Right lobe of liver (tissue), 4 donors: ENCODE measurements at regions not wholly inside any gene's neighbourhood (a gene's known extent, or its start where the extent isn't known, plus 50 kb on each side); places are given as distances from the start of the nearest gene placed in this dataset.
"Not testable (repeated sequence)": the region's sequence is repeated elsewhere in the genome, so short reads cannot be mapped to it uniquely, and the experiment has no call there.

Experiments used
- CTCF ChIP-seq, 4 donors: fragments of 200-600 bp in 3 of 4; fragments of 450-650 bp in 1 of 4; IDR thresholded peaks; one replicate each; pipeline versions ENCODE4 v1.5.1 to v1.8.0; 2016 to 2022; ENCODE audit warnings: antibody characterized with exemption in 4 of 4, mild to moderate bottlenecking in 2 of 4
- POLR2A ChIP-seq: fragments of 450-650 bp; IDR thresholded peaks from one replicate; pipeline ENCODE4 v1.6.1; 2017; ENCODE audit warnings: antibody characterized with exemption, mild to moderate bottlenecking
- donor health status: DM: no; HTN: no; CAD: no.
- donor health status: DM: no; HTN: no; CAD: no.
- donor health status: DM: no; HTN: yes; CAD: no.

- peak in 3 of 4 donors; percentile 39 to 49 (median 47) for TF ChIP-seq CTCF (IDR thresholded peaks at IDR 0.05)
- not testable (repeated sequence) for TF ChIP-seq POLR2A
Measured at GRCh38 chr1:46876093-46876492, 65.2 kb downstream of the CYP4A11 start.
